BJ (cell line): ENCODE measurements at regions not wholly inside any gene's neighbourhood (a gene's known extent, or its start where the extent isn't known, plus 50 kb on each side); places are given as distances from the start of the nearest gene placed in this dataset.
A peak's percentile ranks its signal among the peaks of the same experiment; 100 is the strongest.

Source experiments
- CTCF ChIA-PET: fragments of 350-600 bp; formaldehyde crosslinking; extraction: SDS; loops from one replicate; lab custom pipeline; 2021; ENCODE audit warnings: antibody characterized with exemption, inconsistent platforms; lab: Yijun Ruan, JAX
- POLR2A ChIA-PET: fragments of 300-600 bp; sonication (Branson Sonifier 250); formaldehyde crosslinking; extraction: SDS; loops from one replicate; lab custom pipeline; 2021; ENCODE audit warnings: antibody characterized with exemption; lab: Charles Lee
- DNase-seq: peaks from one replicate; pipeline ENCODE4 v3.0.0-alpha.2; 2011; ENCODE audit warnings: low read depth
- H3K27me3 ChIP-seq: 2 replicates; pipeline ENCODE4 v1.6.0; 2011; ENCODE audit warnings: low read length; ENCODE audit not compliant: control insufficient read depth, insufficient read depth
- H3K36me3 ChIP-seq: 2 replicates; pipeline ENCODE4 v1.5.1; 2011; ENCODE audit warnings: low read length; ENCODE audit not compliant: control insufficient read depth, insufficient read depth
- H3K4me3 ChIP-seq: 2 replicates; pipeline ENCODE4 v1.5.1; 2011; ENCODE audit warnings: low read depth, mild to moderate bottlenecking, control low read depth, low read length
- CTCF ChIP-seq: IDR thresholded peaks from 2 replicates; pipeline ENCODE4 v1.5.1; 2011; ENCODE audit warnings: low read depth, mild to moderate bottlenecking, control low read depth, inconsistent platforms, low read length, moderate library complexity; ENCODE audit not compliant: insufficient read depth

GRCh38 chr10:113273181-113274163 is 279.4 kb upstream of the HABP2 start:
- H3K36me3 ChIP-seq, result no peaks in the 10 kb centered on the region
- CTCF ChIA-PET, result interaction anchor here (0.7 to 2.0 kb wide), 4 partner anchors 12 to 941 kb away, joined by 3 to 7 read pairs (median 3); no protein-coding TSS in a partner anchor
- no peak overlapping the region for H3K4me3 ChIP-seq
- POLR2A ChIA-PET, result interaction anchor here (0.6 kb wide), 1 partner anchor 43 kb away, joined by 4 read pairs; no protein-coding TSS in a partner anchor
- no peaks in the 10 kb centered on the region for H3K27me3 ChIP-seq
- no peak for TF ChIP-seq CTCF
- DNase-seq, result no peak

GRCh38 chr10:113274176-113274829 is 278.6 kb upstream of the HABP2 start:
- POLR2A ChIA-PET, result no interaction called here

GRCh38 chr10:113278221-113278620 is 274.6 kb upstream of the HABP2 start:
- no peaks in the 10 kb centered on the region for H3K27me3 ChIP-seq
- H3K4me3 ChIP-seq, result no peak overlapping the region
- ChIA-PET CTCF (no interaction called here), POLR2A (no interaction called here)
- TF ChIP-seq CTCF, result no peak
- no peak for DNase-seq
- H3K36me3 ChIP-seq, result no peaks in the 10 kb centered on the region

More at GRCh38 chr10:113274176-113274829, 278.6 kb upstream of the HABP2 start:
- TF ChIP-seq CTCF, result no peak
- CTCF ChIA-PET, result interaction anchor here (1.2 to 2.0 kb wide), 3 partner anchors 11 to 44 kb away, joined by 3 to 7 read pairs (median 3); no protein-coding TSS in a partner anchor
- DNase-seq, result peak; percentile 31
- Histone ChIP-seq H3K27me3 (no peaks in the 10 kb centered on the region), H3K4me3 (no peak overlapping the region), H3K36me3 (no peaks in the 10 kb centered on the region)

DNA sequence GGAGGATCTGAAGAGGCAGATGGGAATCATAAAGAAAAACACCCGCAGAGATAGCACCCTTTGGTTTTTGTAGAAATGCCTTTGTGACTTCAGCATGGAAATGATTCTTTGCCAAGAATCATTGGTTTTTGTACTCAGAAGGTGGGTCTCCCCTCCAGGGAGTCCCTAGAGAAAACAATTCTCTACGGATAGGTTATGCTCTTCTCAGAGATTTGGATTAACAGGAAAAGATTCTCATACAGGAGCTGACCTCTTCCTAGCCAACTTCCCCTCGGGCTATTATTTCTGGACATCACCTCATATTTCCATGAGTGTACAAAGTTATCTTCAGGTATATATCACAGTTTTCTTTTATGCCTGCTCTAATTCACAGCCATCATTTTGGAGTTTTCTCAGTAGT is 274.2 kb upstream of the HABP2 start:
- ChIA-PET POLR2A (no interaction called here), CTCF (no interaction called here)
- no peak overlapping the region for H3K4me3 ChIP-seq
- H3K36me3 ChIP-seq, result no peaks in the 10 kb centered on the region
- TF ChIP-seq CTCF, result no peak
- no peaks in the 10 kb centered on the region for H3K27me3 ChIP-seq
- no peak for DNase-seq

GRCh38 chr10:113279262-113279661 is 273.6 kb upstream of the HABP2 start:
- Histone ChIP-seq H3K4me3 (no peak overlapping the region), H3K36me3 (no peaks in the 10 kb centered on the region), H3K27me3 (no peaks in the 10 kb centered on the region)
- no peak for TF ChIP-seq CTCF
- ChIA-PET CTCF (interaction anchor here (1.0 kb wide), 1 partner anchor 44 kb away, joined by 3 read pairs; no protein-coding TSS in a partner anchor), POLR2A (no interaction called here)
- no peak for DNase-seq
